HG03558 (cell line): ENCODE measurements at regions not wholly inside any gene's neighbourhood (a gene's known extent, or its start where the extent isn't known, plus 50 kb on each side); places are given as distances from the start of the nearest gene placed in this dataset.
"Not testable (repeated sequence)": the region's sequence is repeated elsewhere in the genome, so short reads cannot be mapped to it uniquely, and the experiment has no call there.

ENCODE experiments used
- ATAC-seq: cut with Tn5 transposase; IDR thresholded peaks from one replicate; pipeline ENCODE4 v1.9.1; 2021; ENCODE audit warnings: moderate number of reproducible peaks; ENCODE audit not compliant: unreplicated experiment; ENCODE audit errors: extremely low read depth

GRCh38 chr6:137602313-137603197 lies 108.4 kb upstream of the OLIG3 start:
- no peak for ATAC-seq

DNA sequence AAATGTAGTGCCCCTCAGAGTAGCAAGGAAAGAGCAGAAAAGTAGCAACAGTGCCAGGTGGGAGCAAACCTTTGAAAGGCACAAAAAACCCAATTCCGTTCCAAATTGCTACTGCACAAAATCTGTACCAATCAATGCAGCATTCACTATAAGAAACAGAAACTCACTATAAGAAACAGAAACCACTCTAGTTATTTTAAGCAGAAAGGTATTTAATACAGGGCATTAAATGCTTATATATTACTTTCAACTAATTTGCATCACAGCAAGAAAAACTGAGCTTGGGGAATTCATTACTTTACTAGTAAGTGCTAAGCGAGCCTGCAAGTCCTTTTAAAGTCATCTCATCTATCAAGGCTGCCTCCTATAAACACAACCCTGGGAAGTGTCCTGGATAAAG lies 116.5 kb upstream of the OLIG3 start:
- ATAC-seq = no peak

DNA sequence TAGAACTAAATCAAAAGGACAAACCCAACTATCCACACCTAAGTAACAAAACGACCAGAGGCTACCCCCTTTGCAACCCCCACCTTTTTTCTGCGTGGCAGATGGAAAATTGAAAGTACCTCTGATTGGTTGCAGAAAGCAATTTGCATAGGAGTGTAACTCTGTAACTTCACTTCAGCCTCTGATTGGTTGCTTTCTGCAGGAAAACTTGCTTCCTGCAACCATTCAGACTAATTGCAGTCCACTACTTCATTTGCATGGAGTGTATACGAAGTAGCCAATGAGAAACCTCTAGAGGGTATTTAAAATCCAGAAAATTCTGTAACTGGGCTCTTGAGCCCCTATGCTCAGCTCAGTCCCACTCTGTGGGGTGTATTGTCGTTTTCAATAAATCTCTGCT lies 129.1 kb upstream of the OLIG3 start:
- no peak for ATAC-seq

DNA sequence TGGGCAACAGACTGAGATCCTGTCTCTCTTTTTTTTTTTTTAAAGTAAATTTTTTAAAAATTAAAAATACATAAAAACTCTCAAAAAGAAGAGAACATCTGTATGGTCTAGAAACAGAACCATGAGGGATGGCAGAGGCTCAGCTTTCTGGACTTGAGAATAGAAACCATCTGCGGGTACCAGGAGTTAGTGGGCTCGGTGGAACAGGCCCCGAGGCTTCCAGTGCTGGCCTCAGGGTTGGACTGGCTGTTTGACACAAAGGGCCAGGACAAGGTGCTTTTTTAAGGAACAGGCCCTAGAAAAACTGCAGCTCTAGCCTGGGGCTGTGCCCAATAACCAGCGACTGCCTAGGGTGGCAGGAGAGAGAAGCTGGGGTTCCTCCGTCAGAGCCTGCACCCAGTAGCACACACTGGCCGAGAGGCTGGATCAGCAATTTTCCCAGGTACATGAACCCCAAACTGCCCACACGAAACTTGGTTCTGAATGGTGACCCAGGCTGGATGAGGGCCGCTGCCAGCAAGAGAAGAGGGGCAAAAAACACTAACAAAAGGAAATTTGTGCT lies 131.0 kb upstream of the OLIG3 start:
- no peak for ATAC-seq

GRCh38 chr6:137625808-137626207 lies 131.6 kb upstream of the OLIG3 start:
- ATAC-seq = no peak

DNA sequence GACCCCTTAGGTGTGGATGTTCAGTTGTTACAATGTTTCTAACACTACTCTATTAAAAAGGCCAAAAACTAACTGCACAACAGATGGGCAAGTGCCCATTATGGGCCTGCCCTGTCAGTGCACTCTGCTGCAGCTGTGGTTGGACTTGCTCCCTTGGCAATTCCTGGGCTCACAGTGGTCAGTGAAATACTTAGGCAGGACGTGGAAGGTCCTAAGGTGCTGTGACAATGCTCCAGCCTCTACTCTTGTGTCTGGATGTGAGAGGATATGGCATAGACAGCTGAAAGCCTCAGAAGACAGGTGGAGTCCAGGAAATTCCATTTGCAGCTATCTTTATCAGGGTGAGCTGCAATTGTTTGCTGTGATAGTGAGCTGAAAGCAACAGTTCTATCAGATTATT lies 136.5 kb upstream of the OLIG3 start:
- no peak for ATAC-seq

- no peak for ATAC-seq
These were observed 137.1 kb upstream of the OLIG3 start for GRCh38 chr6:137631323-137631722.

DNA sequence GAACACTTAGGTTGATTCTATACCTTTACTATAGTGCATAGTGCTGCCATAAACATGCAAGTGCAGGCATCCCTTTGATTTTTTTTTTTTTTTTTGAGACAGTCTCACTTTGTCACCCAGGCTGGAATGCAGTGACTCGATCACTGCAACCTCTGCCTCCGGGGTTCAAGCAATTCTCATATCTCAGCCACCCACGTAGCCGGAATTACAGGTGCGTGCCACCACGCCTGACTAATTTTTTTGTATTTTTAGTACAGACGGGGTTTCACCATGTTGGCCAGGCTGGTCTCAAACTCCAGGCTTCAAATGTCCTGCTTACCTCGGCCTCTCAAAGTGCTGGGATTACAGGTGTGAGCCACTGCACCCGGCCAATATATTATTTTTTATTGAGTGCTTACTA lies 140.0 kb upstream of the OLIG3 start:
- not testable (repeated sequence) for ATAC-seq

GRCh38 chr6:137637121-137637520 lies 142.9 kb upstream of the OLIG3 start:
- no peak for ATAC-seq

- ATAC-seq = no peak
These were observed 144.9 kb upstream of the OLIG3 start for GRCh38 chr6:137638926-137639706.

DNA sequence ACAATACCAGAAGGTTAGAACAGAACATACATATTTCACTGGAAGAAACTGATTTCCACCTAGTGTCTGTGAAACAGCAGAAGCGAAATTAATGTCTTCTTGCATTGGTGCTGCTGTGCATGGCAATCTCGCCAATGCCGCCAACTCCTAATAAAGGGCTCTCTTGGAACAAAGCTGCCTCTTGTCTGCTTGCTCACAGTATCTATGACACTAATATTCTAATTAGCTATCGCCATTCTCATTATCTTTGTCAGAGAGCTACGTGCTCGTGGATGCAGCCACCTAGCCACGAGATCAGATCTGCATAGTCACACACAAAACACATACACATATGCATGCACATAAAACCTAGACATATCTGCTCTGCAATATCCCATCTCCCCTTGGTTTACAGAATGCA lies 145.9 kb upstream of the OLIG3 start:
- ATAC-seq = no peak

GRCh38 chr6:137641474-137642077 lies 147.4 kb upstream of the OLIG3 start:
- ATAC-seq = peak; percentile 60

GRCh38 chr6:137643210-137643609 lies 149.0 kb upstream of the OLIG3 start:
- ATAC-seq = not testable (repeated sequence)

GRCh38 chr6:137643644-137644043 lies 149.4 kb upstream of the OLIG3 start:
- not testable (repeated sequence) for ATAC-seq

DNA sequence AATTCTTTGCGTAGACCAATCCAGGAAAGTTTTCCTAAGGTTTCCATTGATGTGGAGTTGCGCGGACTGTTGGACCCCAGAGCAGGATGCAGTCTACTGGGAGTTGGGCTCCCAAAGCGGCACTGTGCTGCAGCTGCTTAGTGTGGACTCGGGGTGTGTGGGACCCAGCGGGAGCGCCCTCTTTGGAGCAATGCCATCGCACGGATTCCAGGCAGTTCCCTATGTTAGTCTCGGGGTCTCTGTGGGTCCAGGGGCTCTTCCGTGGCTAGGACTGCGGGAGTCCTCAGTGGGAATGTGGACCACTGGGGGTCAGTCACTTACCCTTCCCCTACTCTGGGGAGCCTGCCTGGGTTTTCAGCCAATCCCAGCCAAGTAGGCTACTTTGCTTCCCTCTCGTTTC lies 151.7 kb upstream of the OLIG3 start:
- no peak for ATAC-seq

GRCh38 chr6:137646484-137646883 lies 152.3 kb upstream of the OLIG3 start:
- no peak for ATAC-seq

GRCh38 chr6:137647762-137648447 lies 153.7 kb upstream of the OLIG3 start:
- no peak for ATAC-seq

DNA sequence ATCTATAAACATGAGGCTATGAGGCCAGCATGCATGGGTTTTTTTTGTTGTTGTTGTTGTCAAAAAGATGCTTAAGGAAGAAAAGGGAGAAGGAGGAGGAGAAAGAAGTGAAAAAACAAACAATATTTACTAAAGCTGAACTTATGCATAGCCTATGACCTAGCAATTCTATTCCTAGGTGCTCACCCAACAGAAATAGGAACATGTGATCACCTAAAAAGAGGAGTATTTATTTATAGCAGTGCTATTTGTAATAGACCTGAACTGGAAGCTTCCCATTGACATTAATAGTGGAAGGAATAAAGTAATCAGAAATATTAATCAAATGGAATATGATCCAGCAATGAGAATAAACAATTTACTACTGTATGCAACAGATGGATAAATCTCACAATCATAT lies 156.5 kb upstream of the OLIG3 start:
- no peak for ATAC-seq

DNA sequence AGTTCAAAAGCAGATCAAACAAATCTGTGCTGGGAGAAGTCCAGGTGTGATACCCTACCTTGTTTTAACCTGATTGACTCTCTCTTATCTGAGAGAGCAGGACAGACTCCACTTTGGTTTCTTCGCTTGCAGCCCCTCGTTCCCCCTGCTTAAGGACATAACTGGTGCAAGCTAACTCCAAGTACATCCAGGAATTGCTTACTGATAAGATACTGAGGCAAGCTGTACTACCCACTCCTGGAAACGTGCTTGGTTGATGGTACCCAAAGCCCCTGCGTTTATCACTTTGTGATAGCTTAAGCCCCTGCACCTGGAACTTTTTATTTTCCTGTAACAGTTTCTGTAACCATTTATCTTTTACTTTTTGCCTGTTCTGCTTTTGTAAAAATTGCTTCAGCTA lies 157.0 kb upstream of the OLIG3 start:
- ATAC-seq = no peak
